GM12865 (cell line): ENCODE measurements at regions not wholly inside any gene's neighbourhood (a gene's known extent, or its start where the extent isn't known, plus 50 kb on each side); places are given as distances from the start of the nearest gene placed in this dataset.

Experiments used
- DNase-seq: peaks from one replicate; pipeline ENCODE4 v3.0.0; 2010; ENCODE audit warnings: low read depth
- H3K4me3 ChIP-seq: 2 replicates; pipeline ENCODE4 v1.5.1; 2011; ENCODE audit warnings: mild to moderate bottlenecking, low read depth, low read length, control low read depth
- TF ChIP-seq, protein P1 (sequence below): IDR thresholded peaks from 2 replicates; pipeline ENCODE4 v1.5.1; 2011; ENCODE audit warnings: low read length, control low read depth, low read depth, inconsistent platforms; ENCODE audit not compliant: insufficient read depth; ENCODE audit errors: missing control alignments

DNA sequence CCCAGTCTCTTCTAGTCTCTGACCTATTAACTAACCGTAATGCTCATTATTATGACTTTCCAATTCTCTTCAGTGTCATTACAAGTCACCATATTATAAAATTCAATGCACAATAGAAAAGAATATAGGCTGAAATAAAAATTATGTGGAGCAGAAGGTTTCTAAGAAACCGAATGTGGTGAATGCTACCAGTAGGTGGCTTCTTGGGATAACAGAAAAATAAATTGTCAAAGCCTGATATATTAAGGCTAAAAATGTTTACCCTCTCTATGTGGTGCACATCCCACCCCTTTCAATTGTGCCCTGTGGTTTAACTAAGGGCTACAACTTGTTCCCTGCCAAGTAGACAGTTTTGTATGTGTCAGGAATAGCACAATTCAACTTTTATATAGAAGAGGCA is 624.6 kb upstream of the TECRL start:
- DNase-seq = no peak
- H3K4me3 ChIP-seq = no peak overlapping the region
- TF ChIP-seq, protein P1, sequence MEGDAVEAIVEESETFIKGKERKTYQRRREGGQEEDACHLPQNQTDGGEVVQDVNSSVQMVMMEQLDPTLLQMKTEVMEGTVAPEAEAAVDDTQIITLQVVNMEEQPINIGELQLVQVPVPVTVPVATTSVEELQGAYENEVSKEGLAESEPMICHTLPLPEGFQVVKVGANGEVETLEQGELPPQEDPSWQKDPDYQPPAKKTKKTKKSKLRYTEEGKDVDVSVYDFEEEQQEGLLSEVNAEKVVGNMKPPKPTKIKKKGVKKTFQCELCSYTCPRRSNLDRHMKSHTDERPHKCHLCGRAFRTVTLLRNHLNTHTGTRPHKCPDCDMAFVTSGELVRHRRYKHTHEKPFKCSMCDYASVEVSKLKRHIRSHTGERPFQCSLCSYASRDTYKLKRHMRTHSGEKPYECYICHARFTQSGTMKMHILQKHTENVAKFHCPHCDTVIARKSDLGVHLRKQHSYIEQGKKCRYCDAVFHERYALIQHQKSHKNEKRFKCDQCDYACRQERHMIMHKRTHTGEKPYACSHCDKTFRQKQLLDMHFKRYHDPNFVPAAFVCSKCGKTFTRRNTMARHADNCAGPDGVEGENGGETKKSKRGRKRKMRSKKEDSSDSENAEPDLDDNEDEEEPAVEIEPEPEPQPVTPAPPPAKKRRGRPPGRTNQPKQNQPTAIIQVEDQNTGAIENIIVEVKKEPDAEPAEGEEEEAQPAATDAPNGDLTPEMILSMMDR = no peak

DNA sequence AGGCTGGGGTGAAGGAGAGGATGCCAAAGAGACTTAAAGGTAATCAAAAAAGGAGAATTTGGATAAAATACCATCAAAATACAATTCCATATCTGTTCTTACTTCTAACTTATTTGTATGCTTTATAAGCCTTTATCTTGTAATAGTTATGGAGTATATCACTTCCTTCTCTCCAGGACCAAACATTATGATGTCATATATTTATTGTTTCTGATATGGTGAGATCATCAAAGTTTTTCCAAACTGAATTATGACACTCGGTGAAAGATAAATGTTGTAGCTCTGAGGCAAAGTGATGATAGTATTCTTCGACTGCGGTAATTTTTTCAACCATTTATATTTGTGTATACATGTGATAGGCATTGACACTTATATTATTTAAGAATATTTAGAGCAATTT is 619.3 kb upstream of the TECRL start:
- H3K4me3 ChIP-seq = no peak overlapping the region
- TF ChIP-seq, protein P1 = no peak
- DNase-seq = no peak

DNA sequence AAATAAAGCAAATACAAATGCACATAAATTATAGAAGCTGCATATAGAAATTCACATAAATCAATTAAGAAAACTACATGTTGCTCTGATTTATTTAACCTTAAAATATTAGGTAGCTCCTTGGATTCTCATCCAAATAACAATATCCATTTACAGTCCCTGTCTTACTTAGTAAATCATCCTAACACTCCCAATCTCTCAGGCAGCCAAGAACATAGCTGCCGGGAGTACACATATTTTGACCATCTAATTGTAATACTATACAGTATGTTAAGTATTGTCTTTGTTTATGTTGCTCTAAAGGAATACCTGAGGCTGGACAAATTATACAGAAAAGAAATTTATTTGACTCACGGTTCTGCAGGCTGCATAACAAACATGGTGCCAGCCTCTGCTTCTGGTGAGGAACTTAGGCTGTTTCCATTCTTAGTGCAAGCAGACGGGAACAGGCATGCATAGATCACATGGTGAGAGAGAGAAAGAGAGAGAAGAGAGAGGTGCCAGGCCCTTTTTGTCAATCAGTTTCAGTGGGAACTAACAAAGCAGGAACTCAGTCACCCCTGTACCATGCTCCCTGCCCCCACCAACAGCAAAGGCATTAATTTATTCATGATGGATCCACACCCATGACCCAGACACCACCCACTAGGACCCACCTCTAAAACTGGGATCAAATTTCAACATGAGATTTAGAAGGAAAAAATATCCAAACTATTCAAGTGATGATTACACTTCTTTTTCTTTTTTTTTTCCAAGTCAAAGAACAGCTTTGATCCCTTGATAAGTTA is 614.8 kb upstream of the TECRL start:
- DNase-seq = no peak
- TF ChIP-seq, protein P1 = no peak

DNA sequence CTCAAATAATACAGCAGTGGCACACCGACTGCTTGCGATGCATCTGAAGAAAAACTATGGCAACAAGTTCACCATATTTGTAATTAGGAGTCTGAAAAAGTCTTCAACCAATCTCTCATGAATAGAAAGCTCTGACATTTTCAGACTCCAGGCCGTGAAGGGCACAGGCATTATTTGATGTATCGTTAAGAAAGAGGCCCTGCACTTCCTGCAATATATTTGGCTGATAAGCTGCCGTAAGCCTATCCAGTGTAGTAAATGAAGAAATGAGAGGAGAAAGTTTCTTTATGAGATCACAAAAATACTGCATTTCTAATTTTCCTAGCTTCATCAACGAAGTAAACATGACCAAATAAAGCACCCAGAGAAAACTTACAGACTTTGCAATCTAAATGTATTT is 613.8 kb upstream of the TECRL start:
- no peak for DNase-seq
- no peak overlapping the region for H3K4me3 ChIP-seq
- TF ChIP-seq, protein P1 = no peak

More for the DNA sequence above, 614.8 kb upstream of the TECRL start:
- no peak overlapping the region for H3K4me3 ChIP-seq

DNA sequence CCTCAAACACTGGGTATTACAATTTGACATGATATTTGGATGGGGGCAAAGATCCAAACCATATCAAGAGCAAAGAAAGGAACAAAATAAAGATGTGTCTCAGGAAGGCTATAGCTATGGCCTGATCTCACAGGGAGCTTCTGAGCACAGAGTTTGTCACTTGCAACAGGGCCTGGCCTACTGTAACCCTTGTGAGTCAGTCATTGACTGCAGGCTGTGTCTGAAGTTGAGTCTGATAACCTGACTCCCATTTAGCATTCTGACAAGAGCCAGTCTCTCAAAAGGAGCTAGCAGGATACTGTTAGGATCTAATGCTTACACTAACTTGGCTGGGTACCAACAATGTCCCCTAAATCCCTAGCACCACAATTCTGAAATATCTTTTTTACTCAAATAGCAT is 612.5 kb upstream of the TECRL start:
- DNase-seq = no peak
- no peak overlapping the region for H3K4me3 ChIP-seq
- TF ChIP-seq, protein P1 = no peak

DNA sequence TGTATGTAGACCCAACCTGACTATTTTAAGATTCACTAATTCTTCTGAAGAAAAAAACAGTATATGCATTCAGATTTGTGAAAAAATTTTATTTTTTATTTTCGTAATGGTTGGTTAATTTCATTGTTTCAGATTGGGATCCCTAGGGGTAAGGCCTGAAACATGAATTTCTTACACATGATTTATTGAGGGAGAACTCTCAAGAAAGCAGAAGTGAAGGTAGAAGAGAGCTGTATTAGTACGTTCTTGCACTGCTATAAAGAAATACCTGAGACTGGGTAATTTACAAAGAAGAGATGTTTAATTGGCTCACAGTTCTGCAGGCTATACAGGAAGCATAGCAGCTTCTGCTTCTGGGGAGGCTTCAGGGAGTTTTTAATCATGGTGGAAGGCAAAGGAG is 611.9 kb upstream of the TECRL start:
- TF ChIP-seq, protein P1 = no peak
- no peak overlapping the region for H3K4me3 ChIP-seq
- DNase-seq = no peak

DNA sequence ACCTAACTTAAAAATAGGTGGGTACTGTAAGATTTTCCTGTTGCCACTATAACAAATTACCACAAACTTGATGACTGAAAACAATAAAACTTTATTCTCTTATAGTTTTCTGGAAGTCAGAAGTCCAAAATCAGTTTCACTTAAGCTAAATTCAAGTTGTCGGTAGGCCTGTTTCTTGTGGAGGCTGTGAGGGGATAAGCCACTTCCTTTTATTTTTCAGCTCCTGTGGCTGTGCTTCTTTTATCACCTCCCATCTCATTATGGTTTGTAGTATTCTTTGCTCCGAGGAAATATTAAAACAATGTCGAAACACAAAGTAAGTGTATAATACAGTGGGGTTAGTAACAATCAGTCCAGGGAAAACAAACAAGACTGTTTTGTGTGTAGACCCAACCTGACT is 610.5 kb upstream of the TECRL start:
- TF ChIP-seq, protein P1 = no peak
- no peak overlapping the region for H3K4me3 ChIP-seq
- no peak for DNase-seq
